Activated CD8-positive, alpha-beta memory T cell treated with anti-CD3 and anti-CD28 coated beads for 36 hours (primary cell): ENCODE measurements at regions not wholly inside any gene's neighbourhood (a gene's known extent, or its start where the extent isn't known, plus 50 kb on each side); places are given as distances from the start of the nearest gene placed in this dataset.
"Not testable (repeated sequence)": the region's sequence is repeated elsewhere in the genome, so short reads cannot be mapped to it uniquely, and the experiment has no call there.

Experiments used
- CTCF ChIA-PET: fragments of 350-600 bp; sonication (Branson Sonifier 250); formaldehyde crosslinking; loops from one replicate; lab custom pipeline; 2021; ENCODE audit warnings: antibody characterized with exemption; lab: Charles Lee
- POLR2A ChIA-PET: fragments of 350-600 bp; sonication (Branson Sonifier 250); formaldehyde crosslinking; loops from one replicate; lab custom pipeline; 2021; ENCODE audit warnings: antibody characterized with exemption; lab: Charles Lee

- CTCF ChIA-PET, result no interaction called here
- POLR2A ChIA-PET, result no interaction called here
Measured at GRCh38 chr5:2163060-2163856, 280.5 kb upstream of the IRX4 start.

GRCh38 chr5:2160811-2161210 is 278.1 kb upstream of the IRX4 start:
- ChIA-PET CTCF (no interaction called here), POLR2A (no interaction called here)

- ChIA-PET CTCF (no interaction called here), POLR2A (no interaction called here)
Measured at GRCh38 chr5:2158767-2159166, 276.0 kb upstream of the IRX4 start.

- CTCF ChIA-PET, result no interaction called here
- POLR2A ChIA-PET, result no interaction called here
Measured at GRCh38 chr5:2158109-2158508, 275.4 kb upstream of the IRX4 start.

GRCh38 chr5:2157372-2157771 is 274.6 kb upstream of the IRX4 start:
- CTCF ChIA-PET, result no interaction called here

GRCh38 chr5:2156358-2157059 is 273.8 kb upstream of the IRX4 start:
- CTCF ChIA-PET, result no interaction called here

More at GRCh38 chr5:2157372-2157771, 274.6 kb upstream of the IRX4 start:
- POLR2A ChIA-PET, result no interaction called here

GRCh38 chr5:2155556-2155955 is 272.8 kb upstream of the IRX4 start:
- ChIA-PET POLR2A (no interaction called here), CTCF (no interaction called here)

More at GRCh38 chr5:2156358-2157059, 273.8 kb upstream of the IRX4 start:
- POLR2A ChIA-PET, result no interaction called here

GRCh38 chr5:2153802-2154201 is 271.1 kb upstream of the IRX4 start:
- ChIA-PET CTCF (no interaction called here), POLR2A (no interaction called here)

- POLR2A ChIA-PET, result no interaction called here
- CTCF ChIA-PET, result no interaction called here
Measured at GRCh38 chr5:2153350-2153749, 270.6 kb upstream of the IRX4 start.

- CTCF ChIA-PET, POLR2A ChIA-PET: not testable (repeated sequence)
Measured at GRCh38 chr5:2151301-2151888, 268.7 kb upstream of the IRX4 start.

- ChIA-PET CTCF (no interaction called here), POLR2A (no interaction called here)
Measured at GRCh38 chr5:2149195-2149539, 266.4 kb upstream of the IRX4 start.

GRCh38 chr5:2148312-2149194 is 265.8 kb upstream of the IRX4 start:
- ChIA-PET CTCF (no interaction called here), POLR2A (no interaction called here)

GRCh38 chr5:2147504-2148311 is 265.0 kb upstream of the IRX4 start:
- POLR2A ChIA-PET, result no interaction called here

GRCh38 chr5:2143646-2144353 is 261.1 kb upstream of the IRX4 start:
- POLR2A ChIA-PET, result no interaction called here
- CTCF ChIA-PET, result no interaction called here

More at GRCh38 chr5:2147504-2148311, 265.0 kb upstream of the IRX4 start:
- CTCF ChIA-PET, result no interaction called here

GRCh38 chr5:2143088-2143487 is 260.4 kb upstream of the IRX4 start:
- CTCF ChIA-PET, result no interaction called here
- POLR2A ChIA-PET, result no interaction called here

GRCh38 chr5:2142456-2142954 is 259.8 kb upstream of the IRX4 start:
- ChIA-PET POLR2A (no interaction called here), CTCF (no interaction called here)

- ChIA-PET POLR2A (no interaction called here), CTCF (no interaction called here)
Measured at GRCh38 chr5:2141254-2142000, 258.7 kb upstream of the IRX4 start.
